ENCODE measurements at regions not wholly inside any gene's neighbourhood (a gene's known extent, or its start where the extent isn't known, plus 50 kb on each side); places are given as distances from the start of the nearest gene placed in this dataset.

DNA sequence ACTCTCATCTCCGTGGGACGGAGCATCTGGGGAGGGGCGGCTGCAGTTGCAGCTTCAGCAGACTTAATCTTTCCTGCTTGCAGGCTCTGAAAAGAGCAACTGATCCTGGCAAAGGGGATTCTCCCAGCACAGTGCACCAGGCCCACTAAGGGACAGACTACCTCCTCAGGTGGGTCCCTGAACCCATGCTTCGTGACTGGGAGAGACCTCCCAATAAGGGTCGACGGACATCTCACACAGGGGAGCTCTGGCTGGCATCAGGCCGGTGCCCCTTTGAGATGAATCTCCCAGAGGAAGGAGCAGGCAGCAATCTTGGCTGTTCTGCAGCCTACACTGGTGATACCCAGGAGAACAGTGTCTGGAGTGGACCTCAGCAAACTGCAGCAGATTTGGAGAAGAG, 303.3 kb upstream of the FGF16 start:
- H3K4me3 ChIP-seq (ENCODE audit: control insufficient read depth, low read depth, low read length), result no peak overlapping the region
- DNase-seq (ENCODE audit: low read depth), result no peak
- TF ChIP-seq, protein P1, sequence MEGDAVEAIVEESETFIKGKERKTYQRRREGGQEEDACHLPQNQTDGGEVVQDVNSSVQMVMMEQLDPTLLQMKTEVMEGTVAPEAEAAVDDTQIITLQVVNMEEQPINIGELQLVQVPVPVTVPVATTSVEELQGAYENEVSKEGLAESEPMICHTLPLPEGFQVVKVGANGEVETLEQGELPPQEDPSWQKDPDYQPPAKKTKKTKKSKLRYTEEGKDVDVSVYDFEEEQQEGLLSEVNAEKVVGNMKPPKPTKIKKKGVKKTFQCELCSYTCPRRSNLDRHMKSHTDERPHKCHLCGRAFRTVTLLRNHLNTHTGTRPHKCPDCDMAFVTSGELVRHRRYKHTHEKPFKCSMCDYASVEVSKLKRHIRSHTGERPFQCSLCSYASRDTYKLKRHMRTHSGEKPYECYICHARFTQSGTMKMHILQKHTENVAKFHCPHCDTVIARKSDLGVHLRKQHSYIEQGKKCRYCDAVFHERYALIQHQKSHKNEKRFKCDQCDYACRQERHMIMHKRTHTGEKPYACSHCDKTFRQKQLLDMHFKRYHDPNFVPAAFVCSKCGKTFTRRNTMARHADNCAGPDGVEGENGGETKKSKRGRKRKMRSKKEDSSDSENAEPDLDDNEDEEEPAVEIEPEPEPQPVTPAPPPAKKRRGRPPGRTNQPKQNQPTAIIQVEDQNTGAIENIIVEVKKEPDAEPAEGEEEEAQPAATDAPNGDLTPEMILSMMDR (conservative IDR thresholded peaks at IDR 0.05; ENCODE audit: control insufficient read depth, insufficient read depth, low read depth, low read length), result no peak

DNA sequence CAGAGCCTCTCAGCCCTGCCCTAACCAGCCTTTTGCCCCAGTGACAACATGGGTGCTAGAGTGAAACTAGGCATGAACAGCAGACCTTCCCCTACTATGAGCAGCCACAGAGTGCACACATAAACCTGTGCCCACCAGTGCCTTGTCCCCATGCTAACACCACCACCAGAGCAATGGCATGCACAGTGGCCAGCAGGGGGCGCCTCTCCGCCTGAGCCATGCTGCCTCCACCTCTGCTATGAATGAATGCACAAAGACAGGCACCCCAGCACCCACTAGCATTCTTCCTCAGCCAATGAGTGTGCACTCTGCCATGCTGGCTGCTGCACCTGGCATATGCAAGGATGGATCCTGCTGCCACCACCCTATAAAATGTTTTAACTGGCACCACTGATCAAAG, 286.9 kb upstream of the FGF16 start:
- DNase-seq (ENCODE audit: low read depth), result no peak
- TF ChIP-seq, protein P1 (conservative IDR thresholded peaks at IDR 0.05; ENCODE audit: control insufficient read depth, insufficient read depth, low read depth, low read length), result peak; percentile 19
- no peak overlapping the region for H3K4me3 ChIP-seq (ENCODE audit: control insufficient read depth, low read depth, low read length)

DNA sequence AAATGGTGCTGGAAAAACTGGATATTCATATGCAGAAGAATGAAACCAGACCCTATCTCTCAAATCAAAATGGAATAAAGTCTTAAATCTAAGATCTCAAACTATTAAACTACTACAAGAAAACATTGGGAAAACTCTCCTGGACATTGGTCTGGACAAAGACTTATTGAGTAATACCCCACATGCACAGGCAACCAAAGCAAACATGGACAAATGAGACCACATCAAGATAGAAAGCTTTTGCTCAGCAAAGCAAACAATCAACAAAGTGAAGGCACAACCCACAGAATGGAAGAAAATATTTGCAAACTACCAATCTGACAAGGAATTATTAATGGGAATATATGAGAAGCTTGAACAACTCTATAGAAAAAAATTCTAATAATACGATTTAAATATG, 284.4 kb upstream of the FGF16 start:
- TF ChIP-seq, protein P1 (conservative IDR thresholded peaks at IDR 0.05; ENCODE audit: control insufficient read depth, insufficient read depth, low read depth, low read length), result no peak
- DNase-seq (ENCODE audit: low read depth), result no peak
- no peak overlapping the region for H3K4me3 ChIP-seq (ENCODE audit: control insufficient read depth, low read depth, low read length)

DNA sequence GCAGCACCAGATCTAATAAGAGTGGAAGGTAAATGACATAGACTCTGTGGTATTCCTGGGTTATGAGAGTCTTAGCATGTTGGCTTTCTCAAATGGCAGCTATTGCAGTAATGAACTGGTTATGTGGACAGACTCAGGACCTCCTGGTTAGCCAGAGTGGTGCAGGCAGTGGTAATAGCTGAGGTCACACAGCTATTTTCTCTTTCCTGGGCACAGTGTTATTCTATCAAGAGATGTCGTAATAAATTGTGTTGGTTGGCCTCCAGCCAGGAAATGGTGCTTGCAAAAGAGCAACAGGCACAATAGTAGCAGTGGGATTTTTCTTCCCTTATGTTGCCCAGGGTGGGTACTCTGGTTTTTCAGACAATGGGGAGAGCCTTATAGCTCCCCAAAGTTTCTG, 279.2 kb upstream of the FGF16 start:
- TF ChIP-seq, protein P1 (conservative IDR thresholded peaks at IDR 0.05; ENCODE audit: control insufficient read depth, insufficient read depth, low read depth, low read length), result no peak
- no peak for DNase-seq (ENCODE audit: low read depth)
- H3K4me3 ChIP-seq (ENCODE audit: control insufficient read depth, low read depth, low read length), result no peak overlapping the region

DNA sequence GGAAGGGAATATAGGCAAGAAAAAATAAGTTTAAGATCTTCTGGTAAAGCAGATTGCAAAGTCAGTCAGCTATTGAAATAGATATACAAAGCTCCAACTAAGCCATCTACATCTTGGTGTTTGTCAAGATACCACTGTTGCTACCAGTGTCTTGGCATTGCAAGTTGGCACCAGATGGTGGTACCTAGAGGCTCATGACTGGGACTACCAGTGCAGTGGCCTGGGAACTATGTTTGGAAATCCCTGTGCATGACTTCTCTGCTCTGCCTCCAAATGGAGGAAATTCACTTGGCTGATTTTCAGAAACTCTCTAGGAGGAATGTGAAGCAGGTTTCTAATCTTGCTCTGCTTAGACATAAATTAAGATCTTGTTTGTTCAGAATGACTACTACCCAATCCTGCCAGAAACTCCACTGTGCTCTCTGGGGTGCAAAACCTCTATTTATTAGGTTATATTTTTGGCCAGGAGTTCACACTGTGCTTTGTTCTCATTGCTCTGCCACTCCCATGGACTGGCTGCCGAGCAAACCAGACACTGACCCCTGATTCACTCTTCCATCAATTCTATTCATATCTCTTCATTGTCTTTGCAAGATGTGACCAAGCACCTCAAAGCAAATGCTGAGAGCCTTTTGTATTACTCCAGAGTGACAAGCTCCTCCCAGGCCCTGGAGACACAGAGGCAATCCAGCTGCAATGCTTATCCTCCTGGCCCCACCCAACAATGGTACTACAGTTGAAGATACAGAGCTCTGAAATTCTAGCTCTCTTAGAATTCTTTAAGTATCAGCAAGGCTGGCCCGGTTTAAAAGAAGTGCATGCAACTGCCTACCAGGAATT, 272.3 kb upstream of the FGF16 start:
- no peak for DNase-seq (ENCODE audit: low read depth)
- H3K4me3 ChIP-seq (ENCODE audit: control insufficient read depth, low read depth, low read length), result no peak overlapping the region
- TF ChIP-seq, protein P1 (conservative IDR thresholded peaks at IDR 0.05; ENCODE audit: control insufficient read depth, insufficient read depth, low read depth, low read length), result no peak

DNA sequence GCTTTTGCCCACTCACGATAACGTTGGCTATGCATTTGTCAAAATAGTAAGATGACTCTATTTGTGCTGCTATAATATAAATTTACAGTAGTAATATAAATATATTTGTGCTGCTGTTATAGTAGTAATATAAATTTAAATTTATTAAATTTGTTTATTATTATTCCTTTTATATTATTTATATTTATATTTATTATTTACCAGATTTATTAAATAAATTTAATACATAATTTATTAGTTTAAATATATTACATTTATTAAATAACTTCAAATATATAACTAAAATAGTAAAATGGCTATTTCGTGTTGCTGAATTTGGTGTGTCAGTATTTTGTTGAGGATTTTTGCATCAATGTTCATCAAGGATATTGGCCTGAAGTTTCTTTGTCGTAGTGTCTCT, 246.5 kb upstream of the FGF16 start:
- no peak overlapping the region for H3K4me3 ChIP-seq (ENCODE audit: control insufficient read depth, low read depth, low read length)
- TF ChIP-seq, protein P1 (conservative IDR thresholded peaks at IDR 0.05; ENCODE audit: control insufficient read depth, insufficient read depth, low read depth, low read length), result no peak
- DNase-seq (ENCODE audit: low read depth), result no peak

Measured in fibroblast of mammary gland (primary cell).